ENCODE measurements at regions not wholly inside any gene's neighbourhood (a gene's known extent, or its start where the extent isn't known, plus 50 kb on each side); places are given as distances from the start of the nearest gene placed in this dataset.

DNA sequence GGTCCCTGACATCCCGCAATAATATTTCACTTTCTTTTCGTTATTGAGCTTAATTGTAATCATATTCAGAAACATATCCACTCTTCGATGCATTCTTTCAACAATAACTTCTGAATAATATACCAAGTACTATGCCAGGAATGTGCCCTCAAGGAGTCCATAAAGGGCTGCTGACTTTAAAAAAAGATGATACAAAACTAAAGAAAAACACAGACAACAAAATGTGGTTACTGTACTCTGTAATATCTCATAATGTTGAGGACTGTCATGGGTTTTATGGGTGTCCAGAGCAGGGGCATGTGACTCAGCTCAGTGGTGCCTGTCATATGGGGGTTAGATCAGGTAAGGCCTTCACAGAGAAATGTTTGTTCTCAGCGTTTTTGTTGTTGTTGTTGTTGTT lies 73.7 kb downstream of the ARL4A start:
- TF ChIP-seq EZH2 (optimal IDR thresholded peaks at IDR 0.05; ENCODE audit: low read depth, low read length), result no peak
- TF ChIP-seq, protein P1, sequence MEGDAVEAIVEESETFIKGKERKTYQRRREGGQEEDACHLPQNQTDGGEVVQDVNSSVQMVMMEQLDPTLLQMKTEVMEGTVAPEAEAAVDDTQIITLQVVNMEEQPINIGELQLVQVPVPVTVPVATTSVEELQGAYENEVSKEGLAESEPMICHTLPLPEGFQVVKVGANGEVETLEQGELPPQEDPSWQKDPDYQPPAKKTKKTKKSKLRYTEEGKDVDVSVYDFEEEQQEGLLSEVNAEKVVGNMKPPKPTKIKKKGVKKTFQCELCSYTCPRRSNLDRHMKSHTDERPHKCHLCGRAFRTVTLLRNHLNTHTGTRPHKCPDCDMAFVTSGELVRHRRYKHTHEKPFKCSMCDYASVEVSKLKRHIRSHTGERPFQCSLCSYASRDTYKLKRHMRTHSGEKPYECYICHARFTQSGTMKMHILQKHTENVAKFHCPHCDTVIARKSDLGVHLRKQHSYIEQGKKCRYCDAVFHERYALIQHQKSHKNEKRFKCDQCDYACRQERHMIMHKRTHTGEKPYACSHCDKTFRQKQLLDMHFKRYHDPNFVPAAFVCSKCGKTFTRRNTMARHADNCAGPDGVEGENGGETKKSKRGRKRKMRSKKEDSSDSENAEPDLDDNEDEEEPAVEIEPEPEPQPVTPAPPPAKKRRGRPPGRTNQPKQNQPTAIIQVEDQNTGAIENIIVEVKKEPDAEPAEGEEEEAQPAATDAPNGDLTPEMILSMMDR (IDR thresholded peaks at IDR 0.05; ENCODE audit: low read length), result no peak
- TF ChIP-seq EZH2phosphoT487 (IDR thresholded peaks at IDR 0.05; ENCODE audit: low read length), result no peak
- Histone ChIP-seq H3K27me3 (replicated peaks; ENCODE audit: insufficient read depth, low read length) (no peaks in the 10 kb centered on the region), H3K4me3 (ENCODE audit: low read length) (no peak overlapping the region), H2AFZ (ENCODE audit: low read length) (no peak overlapping the region), H3K4me2 (ENCODE audit: low read depth, low read length) (no peak overlapping the region), H3K27ac (ENCODE audit: low read length) (no peak overlapping the region), H3F3A (ENCODE audit: insufficient read depth, low read length) (no peaks in the 10 kb centered on the region), H3K36me3 (replicated peaks; ENCODE audit: insufficient read depth, low read length) (no peaks in the 10 kb centered on the region), H3K4me1 (ENCODE audit: low read length) (no peaks in the 10 kb centered on the region), H4K20me1 (ENCODE audit: insufficient read depth, low read length) (no peaks in the 10 kb centered on the region), H3K9me3 (replicated peaks; ENCODE audit: insufficient read depth, low read length) (no peaks in the 10 kb centered on the region), H3K9me2 (replicated peaks; ENCODE audit: insufficient read depth, low read length) (no peaks in the 10 kb centered on the region), H3K9ac (ENCODE audit: low read length) (no peak overlapping the region), H3K79me2 (ENCODE audit: low read length) (no peaks in the 10 kb centered on the region)
- no peak for DNase-seq

DNA sequence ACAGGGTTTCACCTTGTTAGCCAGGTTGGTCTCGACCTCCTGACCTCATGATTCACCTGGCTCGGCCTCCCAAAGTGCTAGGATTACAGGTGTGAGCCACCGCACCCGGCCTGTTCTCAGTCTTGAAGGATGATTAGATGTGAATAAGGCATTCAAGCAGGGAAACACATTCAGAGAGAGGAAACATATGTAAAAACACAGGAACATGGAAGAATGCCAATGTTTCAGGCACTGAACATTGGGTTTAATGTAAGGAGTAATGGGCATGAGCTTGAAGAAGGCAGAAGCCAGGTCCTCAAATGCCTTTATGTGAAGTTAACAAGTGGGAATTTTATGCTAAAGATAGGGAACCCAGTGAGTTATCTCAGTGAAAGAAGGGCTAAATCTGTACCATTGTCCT lies 74.3 kb downstream of the ARL4A start:
- TF ChIP-seq EZH2 (optimal IDR thresholded peaks at IDR 0.05; ENCODE audit: low read depth, low read length), result no peak
- TF ChIP-seq, protein P1 (IDR thresholded peaks at IDR 0.05; ENCODE audit: low read length), result no peak
- Histone ChIP-seq H3K4me3 (ENCODE audit: low read length) (no peak overlapping the region), H3K79me2 (ENCODE audit: low read length) (no peaks in the 10 kb centered on the region), H3K9me3 (replicated peaks; ENCODE audit: insufficient read depth, low read length) (no peaks in the 10 kb centered on the region), H2AFZ (ENCODE audit: low read length) (no peak overlapping the region), H4K20me1 (ENCODE audit: insufficient read depth, low read length) (no peaks in the 10 kb centered on the region), H3K9ac (ENCODE audit: low read length) (no peak overlapping the region), H3K27me3 (replicated peaks; ENCODE audit: insufficient read depth, low read length) (no peaks in the 10 kb centered on the region), H3F3A (ENCODE audit: insufficient read depth, low read length) (no peaks in the 10 kb centered on the region), H3K9me2 (replicated peaks; ENCODE audit: insufficient read depth, low read length) (no peaks in the 10 kb centered on the region), H3K36me3 (replicated peaks; ENCODE audit: insufficient read depth, low read length) (no peaks in the 10 kb centered on the region), H3K4me2 (ENCODE audit: low read depth, low read length) (no peak overlapping the region), H3K4me1 (ENCODE audit: low read length) (no peaks in the 10 kb centered on the region), H3K27ac (ENCODE audit: low read length) (no peak overlapping the region)
- no peak for DNase-seq

DNA sequence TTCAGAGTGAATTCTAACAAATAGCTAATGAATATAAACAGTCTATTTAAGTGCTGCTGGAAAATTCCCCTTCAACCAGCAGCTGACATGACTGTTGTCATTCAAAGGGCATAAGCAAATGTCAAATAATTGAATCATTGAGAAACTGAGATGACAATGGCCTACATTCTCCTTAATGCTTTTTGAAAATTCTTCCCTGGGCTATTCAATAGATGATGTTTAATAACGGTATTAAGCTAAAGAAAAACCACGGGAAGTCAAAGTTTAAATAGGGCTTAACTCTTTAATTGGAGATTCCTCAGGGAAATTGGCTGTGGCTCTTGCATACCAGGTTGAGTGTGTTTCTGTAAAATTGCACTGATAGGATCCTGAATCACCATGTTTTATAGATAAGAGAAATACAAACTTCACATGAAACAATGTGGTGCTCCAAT lies 77.0 kb downstream of the ARL4A start:
- H3K27me3 ChIP-seq (replicated peaks; ENCODE audit: insufficient read depth, low read length), result no peaks in the 10 kb centered on the region
- H3F3A ChIP-seq (ENCODE audit: insufficient read depth, low read length), result no peaks in the 10 kb centered on the region
- TF ChIP-seq EZH2phosphoT487 (IDR thresholded peaks at IDR 0.05; ENCODE audit: low read length) (no peak), EZH2 (optimal IDR thresholded peaks at IDR 0.05; ENCODE audit: low read depth, low read length) (no peak)
- TF ChIP-seq, protein P1 (IDR thresholded peaks at IDR 0.05; ENCODE audit: low read length), result no peak

More for the DNA sequence above, 77.0 kb downstream of the ARL4A start:
- no peak overlapping the region for H2AFZ ChIP-seq (ENCODE audit: low read length)
- no peak overlapping the region for H3K4me3 ChIP-seq (ENCODE audit: low read length)
- H3K79me2 ChIP-seq (ENCODE audit: low read length), result no peaks in the 10 kb centered on the region
- no peak overlapping the region for H3K4me2 ChIP-seq (ENCODE audit: low read depth, low read length)
- H3K27ac ChIP-seq (ENCODE audit: low read length), result no peak overlapping the region
- no peaks in the 10 kb centered on the region for H3K9me2 ChIP-seq (replicated peaks; ENCODE audit: insufficient read depth, low read length)
- H3K4me1 ChIP-seq (ENCODE audit: low read length), result no peaks in the 10 kb centered on the region
- H3K9ac ChIP-seq (ENCODE audit: low read length), result no peak overlapping the region
- no peaks in the 10 kb centered on the region for H4K20me1 ChIP-seq (ENCODE audit: insufficient read depth, low read length)
- no peak for DNase-seq
- H3K9me3 ChIP-seq (replicated peaks; ENCODE audit: insufficient read depth, low read length), result no peaks in the 10 kb centered on the region
- H3K36me3 ChIP-seq (replicated peaks; ENCODE audit: insufficient read depth, low read length), result no peaks in the 10 kb centered on the region
